HPDE6-E6E7 (cell line): ENCODE measurements at regions not wholly inside any gene's neighbourhood (a gene's known extent, or its start where the extent isn't known, plus 50 kb on each side); places are given as distances from the start of the nearest gene placed in this dataset.
A peak's percentile ranks its signal among the peaks of the same experiment; 100 is the strongest.
"Not testable (repeated sequence)": the region's sequence is repeated elsewhere in the genome, so short reads cannot be mapped to it uniquely, and the experiment has no call there.

Source experiments
- DNase-seq: peaks from one replicate; pipeline ENCODE4 v3.0.0; 2011; ENCODE audit warnings: missing footprints; ENCODE audit errors: extremely low spot score

DNA sequence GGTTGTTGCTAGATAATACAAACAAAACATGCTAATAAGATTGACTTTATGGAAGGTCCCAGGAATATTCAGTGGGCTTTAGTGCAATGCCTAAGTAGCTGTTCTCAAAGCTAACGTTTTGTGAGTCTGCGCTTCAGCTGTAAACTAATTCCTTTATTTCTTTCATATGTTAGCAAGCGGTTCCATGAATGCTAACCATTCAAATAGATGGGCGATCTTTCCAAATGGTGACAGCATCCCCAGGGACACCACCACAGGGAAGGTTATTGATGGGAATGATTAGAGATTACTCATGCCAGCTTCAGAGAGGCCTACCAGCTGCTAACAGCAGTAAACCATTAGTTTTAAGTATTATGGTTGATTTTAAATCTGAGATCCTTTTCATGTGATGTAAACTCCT lies 405.7 kb upstream of the MCTP2 start:
- no peak for DNase-seq

- no peak for DNase-seq
Measured at GRCh38 chr15:93823971-93824913, 407.1 kb upstream of the MCTP2 start.

- no peak for DNase-seq
Measured at GRCh38 chr15:93820566-93820965, 410.8 kb upstream of the MCTP2 start.

GRCh38 chr15:93819826-93820225 lies 411.5 kb upstream of the MCTP2 start:
- no peak for DNase-seq

GRCh38 chr15:93816815-93817214 lies 414.5 kb upstream of the MCTP2 start:
- no peak for DNase-seq

DNA sequence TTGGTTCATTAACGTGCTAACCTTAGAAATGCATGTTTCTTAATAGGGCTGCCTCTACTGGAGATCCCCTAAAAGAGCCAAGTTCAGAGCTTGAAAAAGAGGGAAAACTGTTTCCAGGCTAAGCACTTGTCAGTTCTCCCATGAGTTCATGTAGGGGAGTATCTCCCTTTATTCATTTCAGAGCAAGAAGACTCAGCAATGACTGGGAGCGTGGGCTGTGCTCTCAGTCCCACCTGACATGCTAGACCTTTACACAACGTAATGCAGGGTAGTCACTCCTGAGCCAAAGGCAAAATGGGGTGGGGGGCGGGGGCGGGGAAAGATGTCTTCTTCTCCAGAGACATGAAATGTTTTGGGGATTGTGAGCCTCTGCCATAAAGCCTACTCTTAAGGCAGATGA lies 420.1 kb upstream of the MCTP2 start:
- DNase-seq, result no peak

- no peak for DNase-seq
Measured at GRCh38 chr15:93809516-93809915, 421.8 kb upstream of the MCTP2 start.

- DNase-seq, result no peak
Measured at GRCh38 chr15:93803421-93804152, 427.8 kb upstream of the MCTP2 start.

- no peak for DNase-seq
Measured at GRCh38 chr15:93801206-93801605, 430.2 kb upstream of the MCTP2 start.

DNA sequence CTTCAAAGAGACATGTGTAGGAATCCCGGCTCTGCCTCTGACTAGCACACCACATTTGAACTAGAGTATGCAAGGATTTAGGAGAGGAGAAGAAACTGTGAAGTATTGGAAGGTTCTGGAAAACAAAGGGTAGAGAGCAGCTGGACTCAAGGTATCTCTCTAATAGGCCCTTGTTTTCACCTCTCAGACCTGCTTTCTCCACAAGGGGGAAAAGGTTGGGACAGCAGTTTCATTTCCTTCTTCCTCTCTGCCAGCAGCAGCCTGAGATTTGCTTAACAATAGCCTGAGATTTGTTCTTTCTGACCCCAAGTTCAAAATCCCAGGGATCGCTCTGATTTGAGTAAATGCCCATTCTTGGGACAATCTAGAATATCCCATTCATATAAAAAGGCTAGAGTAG lies 430.6 kb upstream of the MCTP2 start:
- DNase-seq, result no peak

- DNase-seq, result no peak
Measured at GRCh38 chr15:93789441-93789840, 441.9 kb upstream of the MCTP2 start.

DNA sequence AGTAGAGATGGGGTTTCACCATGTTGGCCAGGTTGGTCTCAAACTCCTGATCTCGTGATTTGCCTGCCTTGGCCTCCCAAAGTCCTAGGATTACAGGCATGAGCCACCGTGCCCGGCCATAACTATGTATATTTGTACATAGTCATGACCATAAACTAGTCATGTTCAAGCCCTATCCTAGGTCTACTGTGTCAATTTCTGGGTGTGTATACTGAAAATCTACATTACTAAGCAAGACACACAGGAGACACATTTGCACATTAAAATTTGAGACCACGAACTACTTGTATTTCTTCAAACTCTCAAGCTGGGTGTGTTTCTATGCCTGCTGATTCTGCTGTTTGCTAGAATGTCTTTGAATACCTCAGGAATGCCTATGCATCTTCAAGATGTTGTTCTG lies 451.3 kb upstream of the MCTP2 start:
- no peak for DNase-seq

GRCh38 chr15:93779341-93779740 lies 452.0 kb upstream of the MCTP2 start:
- peak; percentile 22 for DNase-seq

- peak; percentile 65 for DNase-seq
Measured at GRCh38 chr15:93771196-93772030, 459.9 kb upstream of the MCTP2 start.

GRCh38 chr15:93770788-93771187 lies 460.6 kb upstream of the MCTP2 start:
- no peak for DNase-seq

- DNase-seq, result no peak
Measured at GRCh38 chr15:93762036-93762435, 469.3 kb upstream of the MCTP2 start.

DNA sequence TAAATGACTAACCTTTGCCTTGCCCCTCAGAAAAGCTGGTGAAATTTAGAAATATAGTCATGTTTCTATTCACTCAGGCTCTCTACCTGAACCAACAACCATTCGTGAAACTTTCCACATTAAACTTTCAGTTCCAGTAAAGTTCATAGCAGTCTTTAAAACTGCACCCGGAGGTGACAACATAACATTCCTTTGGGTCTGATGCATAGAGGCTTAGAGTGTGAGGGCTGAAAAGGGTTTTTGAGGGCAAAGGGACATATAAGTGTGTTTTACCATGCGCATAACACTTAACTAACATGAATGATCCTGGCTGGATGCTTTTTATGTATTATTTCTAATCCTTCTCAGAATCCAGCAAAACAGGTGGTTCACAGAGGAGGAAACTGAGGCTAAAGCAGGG lies 471.7 kb upstream of the MCTP2 start:
- no peak for DNase-seq

GRCh38 chr15:93758824-93759223 lies 472.5 kb upstream of the MCTP2 start:
- no peak for DNase-seq

- DNase-seq, result no peak
Measured at GRCh38 chr15:93748710-93749109, 482.7 kb upstream of the MCTP2 start.

DNA sequence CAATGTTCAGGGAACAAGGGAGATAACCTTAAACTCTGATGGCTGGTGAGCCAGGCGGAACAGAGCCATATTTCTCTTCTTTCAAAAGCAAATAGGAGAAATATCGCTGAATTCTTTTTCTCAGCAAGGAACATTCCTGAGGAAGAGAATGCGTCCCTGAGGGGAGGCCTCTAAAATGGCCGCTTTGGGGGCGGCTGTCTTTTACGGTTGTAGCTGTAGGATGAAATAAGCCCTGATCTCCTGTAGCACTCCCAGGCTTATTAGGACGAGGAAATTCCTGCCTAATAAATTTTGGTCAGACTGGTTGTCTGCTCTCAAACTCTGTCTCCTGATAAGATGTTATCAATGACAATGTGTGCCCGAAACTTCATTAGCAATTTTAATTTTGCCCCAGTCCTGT lies 496.4 kb upstream of the MCTP2 start:
- not testable (repeated sequence) for DNase-seq

DNA sequence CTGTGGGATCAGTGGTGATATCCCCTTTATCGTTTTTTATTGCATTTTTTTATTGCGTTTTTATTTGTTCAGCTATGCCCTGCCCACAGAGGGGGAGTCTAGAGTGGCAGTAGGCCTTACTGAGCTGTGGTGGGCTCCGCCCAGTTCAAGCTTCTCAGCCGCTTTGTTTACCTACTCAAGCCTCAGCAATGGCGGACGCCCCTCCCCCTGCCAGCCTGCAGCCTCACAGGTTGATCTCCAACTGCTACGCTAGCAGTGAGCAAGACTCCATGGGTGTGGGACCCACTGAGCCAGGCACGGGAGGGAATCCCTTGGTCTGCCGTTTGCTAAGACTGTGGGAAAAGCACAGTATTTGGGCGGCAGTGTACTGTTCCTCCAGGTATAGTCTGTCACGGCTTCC lies 500.6 kb upstream of the MCTP2 start:
- no peak for DNase-seq

GRCh38 chr15:93722165-93722564 lies 509.2 kb upstream of the MCTP2 start:
- no peak for DNase-seq
